Limb (tissue), 2 donors: ENCODE measurements at regions not wholly inside any gene's neighbourhood (a gene's known extent, or its start where the extent isn't known, plus 50 kb on each side); places are given as distances from the start of the nearest gene placed in this dataset.
"Not testable (repeated sequence)": the region's sequence is repeated elsewhere in the genome, so short reads cannot be mapped to it uniquely, and the experiment has no call there.

Source experiments
- DNase-seq, 2 donors: peaks; one replicate each; pipeline ENCODE4 v3.0.0-alpha.2; 2016; ENCODE audit errors: extremely low spot score in 2 of 2

GRCh38 chr1:101547357-101547756 is 310.5 kb downstream of the S1PR1 start:
- DNase-seq, result no peak

- no peak for DNase-seq
Observed at GRCh38 chr1:101548376-101548775, 311.6 kb downstream of the S1PR1 start.

- DNase-seq, result no peak
Observed at GRCh38 chr1:101550581-101550980, 313.8 kb downstream of the S1PR1 start.

GRCh38 chr1:101566883-101567538 is 330.2 kb downstream of the S1PR1 start:
- no peak for DNase-seq

GRCh38 chr1:101567582-101568189 is 330.9 kb downstream of the S1PR1 start:
- no peak for DNase-seq

GRCh38 chr1:101587741-101588140 is 350.9 kb downstream of the S1PR1 start:
- peak; percentile 34 to 36 for DNase-seq

- DNase-seq, result no peak
Observed at GRCh38 chr1:101588677-101589076, 351.9 kb downstream of the S1PR1 start.

- no peak for DNase-seq
Observed at GRCh38 chr1:101592845-101593244, 356.0 kb downstream of the S1PR1 start.

GRCh38 chr1:101595881-101596374 is 359.1 kb downstream of the S1PR1 start:
- DNase-seq, result no peak

GRCh38 chr1:101600615-101601014 is 363.8 kb downstream of the S1PR1 start:
- DNase-seq, result not testable (repeated sequence)

- DNase-seq, result no peak
Observed at GRCh38 chr1:101603726-101604125, 366.9 kb downstream of the S1PR1 start.

GRCh38 chr1:101605878-101606277 is 369.1 kb downstream of the S1PR1 start:
- no peak for DNase-seq

- DNase-seq, result no peak
Observed at GRCh38 chr1:101613546-101613945, 376.7 kb downstream of the S1PR1 start.

GRCh38 chr1:101618900-101619299 is 377.8 kb downstream of the OLFM3 start:
- no peak for DNase-seq

GRCh38 chr1:101632548-101633272 is 364.0 kb downstream of the OLFM3 start:
- DNase-seq, result no peak

- DNase-seq, result no peak
Observed at GRCh38 chr1:101645810-101646209, 350.9 kb downstream of the OLFM3 start.

- DNase-seq, result no peak
Observed at GRCh38 chr1:101652484-101652883, 344.2 kb downstream of the OLFM3 start.

- no peak for DNase-seq
Observed at GRCh38 chr1:101653482-101653946, 343.2 kb downstream of the OLFM3 start.

- DNase-seq, result no peak
Observed at GRCh38 chr1:101664726-101665125, 332.0 kb downstream of the OLFM3 start.

GRCh38 chr1:101667761-101668160 is 329.0 kb downstream of the OLFM3 start:
- DNase-seq, result peak in 1 of 2 donors; percentile 3

- no peak for DNase-seq
Observed at GRCh38 chr1:101683136-101683535, 313.6 kb downstream of the OLFM3 start.

GRCh38 chr1:101683561-101683960 is 313.2 kb downstream of the OLFM3 start:
- peak in 1 of 2 donors; percentile 23 for DNase-seq
